GM13977 (cell line): ENCODE measurements at regions not wholly inside any gene's neighbourhood (a gene's known extent, or its start where the extent isn't known, plus 50 kb on each side); places are given as distances from the start of the nearest gene placed in this dataset.
"Not testable (repeated sequence)": the region's sequence is repeated elsewhere in the genome, so short reads cannot be mapped to it uniquely, and the experiment has no call there.

Source experiments
- DNase-seq: peaks from one replicate; pipeline ENCODE4 v3.0.0; 2012; ENCODE audit warnings: low spot score
- in situ Hi-C: fragments of 300-500 bp; cut with MboI; formaldehyde crosslinking; loops from one replicate; pipeline ENCODE4 v1.12.0; 2022; ENCODE audit warnings: low sequenced_read_pairs, low pct_unique_long_range_greater_than_20kb, mixed read lengths, inconsistent platforms; ENCODE audit not compliant: unreplicated experiment
- TF ChIP-seq, protein P1 (sequence below): IDR thresholded peaks from 2 replicates; pipeline ENCODE4 v1.5.1; 2012; ENCODE audit warnings: mild to moderate bottlenecking, control low read depth; ENCODE audit not compliant: insufficient read depth; ENCODE audit errors: extremely low read depth, missing control alignments

DNA sequence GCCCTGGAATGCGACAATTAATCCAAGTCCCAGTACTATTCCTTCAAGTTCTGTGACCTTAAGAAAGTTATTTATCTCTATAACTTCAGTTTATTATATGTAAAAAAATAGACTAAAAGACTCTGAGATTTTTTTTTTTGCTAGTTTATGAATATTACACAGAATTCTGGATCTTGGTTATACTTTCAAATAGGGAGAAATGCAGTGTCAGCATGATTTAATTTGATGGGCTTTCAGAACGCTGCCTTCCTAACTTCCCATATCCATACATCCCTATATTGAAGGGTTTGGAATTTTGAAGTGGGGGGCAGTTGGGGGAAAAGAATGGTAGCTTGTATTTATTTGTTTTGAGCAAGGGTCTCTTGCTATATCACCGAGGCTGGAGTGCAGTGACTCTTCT, 98.4 kb upstream of the MEGF10 start:
- no peak for DNase-seq
- TF ChIP-seq, protein P1, sequence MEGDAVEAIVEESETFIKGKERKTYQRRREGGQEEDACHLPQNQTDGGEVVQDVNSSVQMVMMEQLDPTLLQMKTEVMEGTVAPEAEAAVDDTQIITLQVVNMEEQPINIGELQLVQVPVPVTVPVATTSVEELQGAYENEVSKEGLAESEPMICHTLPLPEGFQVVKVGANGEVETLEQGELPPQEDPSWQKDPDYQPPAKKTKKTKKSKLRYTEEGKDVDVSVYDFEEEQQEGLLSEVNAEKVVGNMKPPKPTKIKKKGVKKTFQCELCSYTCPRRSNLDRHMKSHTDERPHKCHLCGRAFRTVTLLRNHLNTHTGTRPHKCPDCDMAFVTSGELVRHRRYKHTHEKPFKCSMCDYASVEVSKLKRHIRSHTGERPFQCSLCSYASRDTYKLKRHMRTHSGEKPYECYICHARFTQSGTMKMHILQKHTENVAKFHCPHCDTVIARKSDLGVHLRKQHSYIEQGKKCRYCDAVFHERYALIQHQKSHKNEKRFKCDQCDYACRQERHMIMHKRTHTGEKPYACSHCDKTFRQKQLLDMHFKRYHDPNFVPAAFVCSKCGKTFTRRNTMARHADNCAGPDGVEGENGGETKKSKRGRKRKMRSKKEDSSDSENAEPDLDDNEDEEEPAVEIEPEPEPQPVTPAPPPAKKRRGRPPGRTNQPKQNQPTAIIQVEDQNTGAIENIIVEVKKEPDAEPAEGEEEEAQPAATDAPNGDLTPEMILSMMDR, result no peak
- in situ Hi-C loops, result no loop called here

DNA sequence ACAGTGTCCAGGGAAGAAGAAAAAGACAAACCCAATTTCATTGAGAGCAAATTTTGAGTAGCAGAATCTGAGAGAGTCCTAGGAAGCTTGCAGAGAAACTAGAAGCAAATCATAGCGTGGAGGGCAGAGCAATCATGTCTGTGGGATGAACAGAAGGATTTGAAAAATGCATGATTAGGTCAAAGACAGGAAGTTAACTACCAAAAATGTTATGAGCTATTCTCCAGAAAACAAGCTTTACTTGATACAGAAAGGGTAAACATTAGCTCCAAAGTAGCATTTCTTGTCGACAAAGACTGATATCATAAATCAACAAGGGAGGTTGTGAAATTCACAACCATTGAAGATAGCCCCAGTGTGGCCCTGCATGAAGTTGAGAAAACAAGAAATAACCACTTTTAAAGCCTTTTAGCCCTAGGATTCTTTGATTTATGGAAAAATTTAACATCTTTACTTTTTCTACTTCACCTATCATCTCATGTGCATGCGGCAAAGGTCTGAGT, 97.7 kb upstream of the MEGF10 start:
- DNase-seq, result no peak
- TF ChIP-seq, protein P1, result no peak
- in situ Hi-C loops, result no loop called here

DNA sequence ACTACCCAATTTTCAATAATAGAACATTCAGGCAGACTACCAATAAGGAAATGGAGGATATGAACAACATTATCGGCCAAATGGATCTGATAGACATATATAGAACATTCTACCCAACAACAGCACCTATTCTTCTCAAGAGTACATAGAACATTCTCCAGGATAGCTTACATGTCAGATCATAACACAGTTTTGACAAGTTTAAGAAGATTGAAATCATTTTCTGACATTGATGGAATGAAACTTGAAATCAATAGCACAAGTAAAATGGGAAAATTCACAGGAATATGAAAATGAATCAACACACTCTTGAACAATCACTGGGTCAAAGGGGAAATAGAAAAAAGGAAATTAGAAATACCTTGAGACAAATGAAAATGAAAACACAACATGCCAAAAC, 94.6 kb upstream of the MEGF10 start:
- DNase-seq, result no peak
- TF ChIP-seq, protein P1, result no peak
- in situ Hi-C loops, result no loop called here

DNA sequence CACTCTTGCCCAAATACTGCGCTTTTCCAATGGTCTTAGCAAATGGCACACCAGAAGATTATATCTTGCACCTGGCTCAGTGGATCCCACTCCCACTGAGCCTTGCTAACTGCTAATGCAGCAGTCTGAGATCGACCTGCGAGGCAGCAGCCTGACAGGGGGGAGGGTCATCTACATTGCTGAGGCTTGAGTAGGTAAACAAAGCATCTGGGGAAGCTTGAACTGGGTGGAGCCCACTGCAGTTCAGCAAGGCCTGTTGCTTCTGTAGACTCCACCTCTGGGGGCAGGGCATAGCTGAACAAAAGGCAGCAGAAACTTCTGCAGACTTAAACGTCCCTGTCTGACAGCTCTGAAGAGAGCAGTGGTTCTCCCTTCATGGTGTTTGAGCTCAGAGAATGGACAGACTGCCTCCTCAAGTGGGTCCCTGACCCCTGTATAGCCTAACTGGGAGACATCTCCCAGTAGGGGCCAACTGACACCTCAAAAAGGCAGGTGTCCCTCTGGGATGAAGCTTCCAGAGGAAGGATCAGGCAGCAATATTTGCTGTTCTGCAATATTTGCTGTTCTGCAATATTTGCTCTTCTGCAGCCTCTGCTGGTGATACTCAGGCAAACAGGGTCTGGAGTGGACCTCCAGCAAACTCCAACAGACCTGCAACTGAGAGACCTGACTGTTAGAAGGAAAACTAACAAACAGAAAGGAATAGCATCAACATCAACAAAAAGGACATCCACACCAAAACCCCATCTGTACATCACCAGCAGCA, 93.0 kb upstream of the MEGF10 start:
- DNase-seq, in situ Hi-C loops: not testable (repeated sequence)

DNA sequence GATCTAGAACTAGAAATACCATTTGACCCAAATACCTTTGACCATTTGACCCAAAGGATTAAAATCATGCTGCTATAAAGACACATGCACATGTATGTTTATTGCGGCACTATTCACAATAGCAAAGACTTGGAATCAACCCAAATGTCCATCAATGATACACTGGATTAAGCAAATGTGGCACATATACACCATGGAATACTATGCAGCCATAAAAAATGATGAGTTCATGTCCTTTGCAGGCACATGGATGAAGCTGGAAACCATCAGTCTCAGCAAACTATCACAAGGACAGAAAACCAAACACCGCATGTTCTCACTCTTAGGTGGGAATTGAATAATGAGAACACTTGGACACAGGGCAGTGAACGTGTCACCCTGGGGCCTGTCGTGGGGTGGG, 87.9 kb upstream of the MEGF10 start:
- in situ Hi-C loops, DNase-seq: not testable (repeated sequence)

DNA sequence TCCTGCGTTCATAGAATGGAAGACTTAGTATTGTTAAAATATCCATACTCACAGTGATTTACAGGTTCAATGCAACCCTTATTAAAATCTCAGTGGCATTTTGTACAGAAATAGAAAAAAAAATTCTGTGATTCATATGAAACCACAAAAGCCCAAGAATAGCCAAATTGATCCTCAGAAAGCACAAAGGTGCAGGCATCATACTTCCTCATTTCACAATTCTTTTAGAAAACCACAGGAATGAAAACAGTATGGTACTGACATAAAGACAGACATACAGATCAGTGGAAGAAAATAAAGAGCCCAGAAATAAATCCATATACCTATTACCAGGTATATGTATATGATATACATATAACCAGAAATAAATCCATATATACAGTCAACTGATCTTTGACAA, 86.8 kb upstream of the MEGF10 start:
- DNase-seq, result no peak
- TF ChIP-seq, protein P1, result no peak
- in situ Hi-C loops, result no loop called here

DNA sequence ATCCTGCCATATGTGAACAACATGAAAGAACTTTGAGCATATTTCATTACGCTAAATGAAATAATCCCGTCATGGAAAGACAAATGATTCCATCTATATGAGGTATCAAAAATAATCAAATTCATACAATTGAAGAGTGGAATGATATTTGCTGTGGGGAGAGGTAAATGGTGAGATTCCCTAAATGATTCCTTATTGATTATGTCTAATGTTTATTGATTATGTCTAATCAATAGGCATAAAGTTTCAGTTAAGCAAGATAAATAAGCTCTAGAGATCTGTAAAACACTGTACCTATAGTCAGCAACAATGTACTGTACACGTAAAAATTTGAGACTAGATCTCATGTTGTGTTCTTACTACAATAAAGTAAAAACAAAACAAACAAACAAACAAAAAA, 85.4 kb upstream of the MEGF10 start:
- no peak for DNase-seq
- TF ChIP-seq, protein P1, result no peak
- in situ Hi-C loops, result no loop called here
